ENCODE measurements at regions not wholly inside any gene's neighbourhood (a gene's known extent, or its start where the extent isn't known, plus 50 kb on each side); places are given as distances from the start of the nearest gene placed in this dataset.

- DNase-seq: no peak
Observed at GRCh38 chr2:19807866-19808265, 93.9 kb downstream of the TTC32 start.

DNA sequence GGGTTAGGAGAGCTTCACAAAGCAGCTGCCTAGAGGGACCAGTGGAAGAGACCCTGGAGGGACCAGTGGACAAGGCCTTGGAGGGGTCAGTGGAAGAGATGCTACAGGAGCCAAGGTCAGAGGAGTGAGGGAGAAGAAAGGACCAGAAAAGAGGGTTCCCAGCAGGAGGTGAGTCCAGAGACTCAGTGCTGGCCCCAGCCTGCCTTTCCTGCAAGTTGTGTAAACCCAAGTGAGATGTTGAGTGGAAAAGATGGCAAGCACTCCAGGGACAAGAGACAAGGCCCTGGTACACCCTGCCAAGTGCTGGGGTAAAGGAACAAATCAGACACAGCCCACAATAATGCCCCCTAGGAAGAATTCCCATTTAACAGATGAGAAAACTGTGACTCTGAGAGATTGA is 94.4 kb downstream of the TTC32 start:
- no peak for DNase-seq

DNA sequence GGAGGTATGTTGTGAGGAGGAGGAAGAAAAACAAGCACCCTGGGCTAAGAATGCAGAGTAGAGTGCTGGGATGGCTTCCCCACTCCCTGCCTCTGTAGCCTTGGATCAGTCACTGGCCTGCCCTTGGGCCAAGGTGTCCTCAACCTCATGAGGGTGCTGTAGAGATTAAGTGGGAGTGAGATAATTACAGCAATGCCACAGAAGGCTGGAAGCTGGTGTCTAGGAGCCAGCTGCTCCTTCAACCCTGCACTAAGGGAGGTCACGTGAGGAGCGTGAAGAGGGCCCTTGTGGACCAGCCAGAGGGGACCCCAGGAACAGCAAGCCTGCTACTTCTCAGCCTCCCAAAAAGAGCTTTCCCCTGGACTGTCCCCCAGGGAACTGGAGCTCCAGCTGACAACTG is 95.2 kb downstream of the TTC32 start:
- DNase-seq: no peak

GRCh38 chr2:19806131-19806530 is 95.7 kb downstream of the TTC32 start:
- no peak for DNase-seq

GRCh38 chr2:19805266-19805665 is 96.5 kb downstream of the TTC32 start:
- no peak for DNase-seq

- no peak for DNase-seq
Observed at GRCh38 chr2:19804639-19805260, 97.0 kb downstream of the TTC32 start.

DNA sequence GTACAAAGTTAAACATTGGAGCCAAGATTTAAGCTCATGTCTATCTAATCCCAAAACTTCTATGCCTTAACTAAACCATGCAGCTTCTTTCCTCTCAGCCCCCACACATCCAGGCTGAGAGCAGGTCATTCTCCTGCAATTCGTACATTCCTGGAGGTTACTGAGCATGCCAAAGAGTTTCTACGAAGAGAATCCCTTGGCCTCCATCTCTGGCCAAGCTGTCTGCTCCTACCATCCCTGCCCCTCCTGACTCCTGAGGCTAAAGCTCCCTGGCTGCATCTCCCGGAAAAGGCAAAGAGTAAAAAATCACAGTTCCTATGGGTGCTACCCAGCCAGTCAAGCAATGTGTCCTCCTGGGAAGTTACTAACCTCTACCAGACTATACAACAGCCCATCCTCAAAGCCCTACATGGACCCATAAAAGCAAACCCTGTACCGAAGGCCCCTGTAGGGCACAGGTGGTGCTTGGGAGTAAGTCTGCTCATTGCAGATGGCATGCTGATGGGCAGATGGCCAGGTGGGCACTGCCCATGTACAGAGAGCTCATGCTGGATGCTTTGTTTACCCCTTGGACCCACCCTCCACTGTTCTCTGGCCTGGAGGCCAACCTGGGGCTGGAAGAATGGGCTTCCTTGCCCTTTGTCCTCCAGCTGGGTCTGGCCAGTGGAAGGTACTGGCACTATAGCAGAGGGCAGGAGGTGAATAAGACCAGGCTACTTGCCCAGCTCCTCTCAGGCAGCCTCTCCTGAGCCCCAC is 99.5 kb downstream of the TTC32 start:
- no peak for DNase-seq

DNA sequence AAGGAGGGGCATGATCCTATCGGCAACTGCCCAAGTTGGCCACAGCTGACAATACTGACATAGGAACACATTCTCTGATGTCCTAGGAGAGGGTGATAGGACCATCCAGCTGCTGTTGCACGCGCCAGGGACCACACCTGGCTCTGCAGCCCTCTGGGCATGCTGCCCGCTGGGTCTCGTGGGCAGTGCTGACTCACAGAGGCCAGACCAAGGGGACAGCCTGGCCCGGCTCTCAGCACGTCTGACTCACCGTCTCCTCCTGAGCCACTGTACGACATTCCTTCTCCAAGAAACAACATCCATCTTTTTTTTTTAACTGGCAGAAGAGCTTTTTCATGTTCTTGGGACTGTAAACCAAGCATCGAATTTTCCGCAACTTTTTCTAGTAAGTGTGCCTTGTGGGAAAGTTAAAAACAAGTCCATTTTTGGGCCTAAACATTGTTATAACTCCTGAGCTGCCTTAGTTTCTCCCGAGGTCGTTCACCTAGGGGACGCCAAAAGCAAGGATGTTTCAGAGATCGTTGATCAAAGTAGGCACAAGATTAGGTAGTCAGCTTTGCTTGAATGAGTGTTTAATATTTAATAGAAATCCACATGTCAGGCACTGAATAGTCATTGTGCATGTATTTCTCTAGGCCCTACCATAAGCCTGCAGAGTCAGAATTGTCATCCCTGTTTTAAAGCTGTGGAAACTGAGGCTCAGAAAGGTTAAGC is 100.3 kb downstream of the TTC32 start:
- DNase-seq: no peak

DNA sequence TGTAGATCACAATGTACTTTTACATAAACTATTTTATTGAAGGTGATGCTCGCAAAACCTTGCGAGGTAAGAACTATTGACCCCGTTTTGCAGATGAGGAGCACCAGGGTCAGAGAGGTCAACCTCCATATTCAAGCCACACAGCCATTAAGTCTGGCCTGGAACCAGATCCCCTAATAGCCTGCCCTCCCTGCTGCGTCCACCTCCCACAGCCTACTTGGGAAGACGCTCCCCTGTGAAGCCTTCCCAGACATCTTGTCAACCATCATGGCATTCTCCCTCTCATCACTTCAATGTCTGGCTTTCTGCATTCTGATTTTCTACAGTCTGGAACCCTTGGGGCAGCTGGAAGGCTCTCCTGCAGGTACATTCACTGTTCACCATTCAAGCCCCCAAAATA is 101.0 kb downstream of the TTC32 start:
- no peak for DNase-seq

GRCh38 chr2:19799881-19800780 is 101.7 kb downstream of the TTC32 start:
- DNase-seq: no peak

DNA sequence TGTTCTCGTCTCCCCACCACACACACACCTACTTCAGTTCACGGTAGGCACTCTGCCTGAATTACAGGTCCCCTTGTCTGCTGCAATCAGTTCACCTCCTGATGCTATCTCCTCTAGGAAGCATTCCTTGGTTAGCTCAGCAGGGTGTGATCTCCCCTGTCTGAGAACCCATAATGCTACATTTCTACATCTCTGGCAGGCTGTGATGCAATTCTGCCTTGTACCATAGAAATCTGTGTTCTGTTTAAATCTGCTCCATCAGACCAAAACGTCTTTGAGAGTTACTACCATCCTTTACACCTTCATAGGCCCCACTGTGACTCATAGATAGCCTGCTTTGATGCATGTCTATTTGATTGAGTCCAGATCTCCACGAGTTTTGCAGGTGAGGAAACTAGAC is 103.9 kb downstream of the TTC32 start:
- DNase-seq: no peak

DNA sequence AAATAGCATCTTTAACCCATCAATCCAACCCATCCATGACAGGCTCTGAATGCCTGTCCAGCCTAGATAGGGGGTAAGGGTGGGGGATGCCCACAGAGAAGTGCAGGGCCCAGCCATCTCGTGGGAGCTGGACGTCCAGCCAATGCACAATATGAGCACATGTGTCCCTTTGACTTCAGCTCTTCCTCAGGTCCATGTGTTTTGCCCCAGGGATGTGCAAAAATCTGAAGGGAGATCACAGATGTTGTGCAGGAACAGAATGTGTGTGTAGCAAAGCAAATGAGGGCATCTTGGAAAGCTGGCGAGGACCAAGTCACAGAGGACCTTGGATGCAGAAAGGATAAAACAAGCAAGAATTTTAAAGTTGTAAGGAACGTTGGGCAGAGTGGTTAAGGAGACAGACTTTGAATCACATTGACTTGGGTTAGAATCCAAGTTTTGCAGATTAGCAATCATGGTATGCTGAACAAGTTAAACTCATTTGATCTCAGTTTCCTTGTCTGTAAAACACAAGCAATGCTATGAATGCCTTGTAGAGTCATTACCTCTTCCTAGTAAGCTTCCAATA is 104.5 kb downstream of the TTC32 start:
- no peak for DNase-seq

DNA sequence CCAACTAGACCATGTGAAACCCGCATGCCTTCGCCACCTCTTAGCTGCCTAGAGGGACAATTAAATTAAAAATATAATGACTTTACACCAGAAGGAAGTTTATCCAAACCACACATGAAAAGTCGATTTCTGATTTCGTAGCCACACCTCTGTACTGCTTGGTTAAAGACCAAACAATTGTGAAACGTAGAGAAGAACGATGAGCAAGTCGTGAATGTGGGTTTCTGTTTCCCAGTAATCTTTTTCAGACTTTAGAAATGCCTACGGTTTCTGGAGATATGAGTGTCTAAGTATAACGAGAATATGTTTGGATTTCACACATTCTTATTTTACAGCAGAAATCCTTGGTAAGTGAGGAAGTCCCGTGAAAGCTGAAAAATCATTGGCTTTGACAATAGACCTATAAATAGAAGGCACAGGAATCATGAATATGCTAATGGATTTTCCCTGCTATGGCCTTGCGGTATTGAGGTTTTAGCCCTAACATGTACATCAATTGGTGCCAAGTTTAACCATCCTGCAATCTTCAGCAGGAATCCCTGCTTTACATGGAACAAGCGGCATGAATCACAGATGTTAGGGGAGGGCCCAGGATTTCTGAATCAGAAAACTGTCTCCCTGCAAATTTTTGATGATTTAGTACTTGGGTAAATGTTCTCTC is 105.6 kb downstream of the TTC32 start:
- DNase-seq: no peak

DNA sequence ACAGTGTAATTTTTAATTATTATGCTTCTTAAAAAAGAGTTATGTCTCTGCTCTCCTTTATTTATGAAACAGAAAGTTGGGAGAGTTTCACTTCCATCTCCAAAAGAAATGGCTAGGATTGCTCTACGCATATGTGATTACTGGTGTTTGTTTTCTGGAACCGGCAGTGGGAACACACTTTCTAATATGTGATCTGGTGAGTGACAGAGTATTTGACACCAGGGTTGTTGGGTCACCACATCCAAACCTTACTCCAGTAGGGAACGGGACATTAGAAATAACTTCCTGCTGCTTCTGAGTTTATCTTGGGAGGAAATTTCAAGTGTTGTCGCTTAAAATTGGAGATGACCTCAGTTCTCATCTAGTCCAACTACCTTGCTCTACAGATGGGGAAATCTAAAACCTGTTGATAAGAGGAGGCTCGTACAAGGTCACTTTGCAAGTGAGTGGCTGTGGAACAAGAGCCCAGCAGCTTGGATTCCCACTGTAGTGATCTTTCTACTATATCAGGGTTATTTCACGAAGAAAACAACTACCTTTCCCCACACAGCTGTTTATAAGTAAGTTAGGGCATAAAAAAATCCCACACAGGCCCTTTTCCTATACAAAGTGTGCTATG is 108.5 kb downstream of the TTC32 start:
- no peak for DNase-seq

DNA sequence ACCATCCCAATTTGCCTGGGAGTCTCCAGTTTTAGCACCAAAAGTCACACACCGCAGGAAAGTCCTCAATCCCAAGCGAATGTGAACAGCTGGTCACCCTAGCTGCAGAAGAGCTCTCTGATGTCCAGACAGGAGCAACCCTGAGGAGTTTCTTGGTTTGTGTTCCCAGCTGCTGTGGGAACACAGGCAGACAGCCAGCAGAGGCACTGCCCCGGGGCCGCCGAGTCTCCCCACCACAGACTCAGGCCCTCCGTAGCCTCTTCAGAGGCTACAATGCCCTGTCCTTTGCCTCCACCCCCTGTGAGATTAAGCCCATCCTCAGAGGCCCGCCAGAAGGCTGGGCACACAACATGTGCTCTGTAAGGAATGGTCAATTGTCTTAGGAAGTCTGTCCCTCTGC is 111.5 kb downstream of the TTC32 start:
- DNase-seq: no peak

DNA sequence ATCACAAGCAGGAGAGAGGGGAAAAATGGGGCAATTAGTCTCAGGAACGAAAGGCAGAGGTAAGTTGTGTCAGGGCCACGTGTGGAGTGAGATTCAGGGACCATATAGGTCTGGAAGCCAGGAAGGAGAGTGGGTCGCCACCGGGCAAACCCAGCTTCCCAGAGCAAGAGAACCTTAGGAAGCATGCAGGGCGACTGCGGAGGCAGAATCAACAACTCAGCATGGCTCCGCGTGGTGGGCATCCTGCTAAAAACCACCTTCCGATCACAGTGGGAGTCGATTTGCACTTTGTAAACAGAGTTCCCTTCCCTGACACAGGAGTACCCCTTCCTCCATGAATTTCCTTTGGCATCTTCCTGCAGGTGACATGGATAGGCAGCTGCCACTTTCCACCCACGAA is 114.6 kb downstream of the TTC32 start:
- DNase-seq: no peak

DNA sequence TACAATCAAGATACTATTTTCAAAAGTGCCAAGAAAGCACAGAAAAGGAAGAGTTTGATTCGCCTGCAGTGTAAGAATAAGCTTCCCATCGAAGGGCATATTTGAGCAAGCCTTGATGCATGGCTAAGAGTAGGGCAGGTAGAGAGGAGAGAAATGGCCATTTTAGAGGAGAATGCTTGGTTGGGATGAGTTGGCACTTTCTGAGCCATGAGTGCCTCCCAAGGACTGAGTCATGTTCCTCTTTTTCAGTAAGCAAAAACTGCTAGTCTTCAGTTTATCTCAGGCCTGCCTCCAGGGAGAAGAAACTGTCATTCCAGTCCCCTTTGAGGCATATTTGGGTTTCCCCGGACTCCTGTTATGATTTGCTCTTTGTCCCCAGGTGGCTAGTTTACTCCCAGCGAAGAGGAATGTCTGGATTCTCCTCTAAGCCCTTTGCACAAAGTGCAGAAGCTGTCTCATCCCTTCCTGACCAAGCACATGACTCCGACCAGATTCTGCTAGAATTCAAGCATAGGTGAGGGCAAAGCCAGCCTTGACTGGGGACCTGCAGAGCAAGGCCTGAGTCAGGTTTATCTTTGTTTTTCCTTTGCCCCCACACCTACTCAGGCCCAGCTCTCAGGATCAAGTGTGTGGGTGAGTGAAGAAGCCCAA is 115.2 kb downstream of the TTC32 start:
- DNase-seq: no peak

DNA sequence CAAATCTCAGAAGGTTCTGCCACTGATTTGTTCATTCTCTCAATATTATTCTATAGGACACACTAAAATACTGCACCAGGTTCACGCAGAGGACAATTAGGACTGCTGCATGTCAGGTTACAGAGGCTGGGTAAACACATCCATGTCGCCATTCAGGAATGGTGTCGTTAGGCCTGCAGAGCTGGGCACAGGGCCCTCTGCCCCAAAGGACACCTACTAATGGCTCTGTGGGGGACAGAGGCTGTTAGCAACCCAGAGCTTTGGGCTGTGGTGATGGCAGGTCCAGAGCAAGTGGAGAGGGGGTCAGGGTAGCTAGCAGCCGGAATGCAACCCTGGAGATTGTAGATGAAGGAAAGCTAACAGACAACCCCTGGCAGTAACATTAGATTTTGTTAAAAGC is 115.9 kb downstream of the TTC32 start:
- no peak for DNase-seq

- DNase-seq: no peak
Observed at GRCh38 chr2:19785447-19785846, 116.3 kb downstream of the TTC32 start.

DNA sequence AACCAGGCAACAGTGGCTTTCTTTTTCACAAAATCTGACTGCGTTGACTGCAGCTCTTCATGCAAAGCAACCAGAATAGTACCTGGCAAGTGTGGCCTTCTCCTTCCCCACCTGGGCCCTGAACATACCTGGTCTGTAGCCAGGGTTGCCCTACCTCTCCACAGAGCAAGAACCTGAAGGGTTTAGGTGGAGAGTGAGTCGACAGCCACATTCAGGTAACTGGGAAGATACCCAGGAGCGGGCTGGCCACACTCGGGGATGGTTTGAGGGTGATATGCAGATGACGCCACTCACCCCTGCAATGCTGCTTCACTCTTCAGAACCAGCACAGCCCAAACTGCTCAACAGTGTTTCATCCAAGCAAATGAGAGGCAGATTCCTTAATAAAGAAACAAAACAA is 117.3 kb downstream of the TTC32 start:
- DNase-seq: no peak

DNA sequence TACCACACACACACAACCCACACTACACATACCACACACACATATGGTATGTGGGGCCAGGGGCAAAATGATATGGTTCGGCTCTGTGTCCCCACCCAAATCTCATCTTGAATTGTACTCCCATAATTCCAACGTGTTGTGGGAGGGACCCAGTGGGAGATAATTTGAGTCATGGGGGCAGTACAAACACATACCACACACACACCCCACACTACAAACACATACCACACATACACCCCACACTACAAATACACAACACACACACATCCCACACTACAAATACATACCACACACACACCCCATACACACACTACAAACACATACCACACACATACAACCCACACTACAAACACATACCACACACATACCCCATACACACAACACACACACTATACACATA is 117.8 kb downstream of the TTC32 start:
- no peak for DNase-seq

All from NCI-H2107 (cell line).